Mesendoderm (in vitro differentiated cells): ENCODE measurements at regions not wholly inside any gene's neighbourhood (a gene's known extent, or its start where the extent isn't known, plus 50 kb on each side); places are given as distances from the start of the nearest gene placed in this dataset.
"Not testable (repeated sequence)": the region's sequence is repeated elsewhere in the genome, so short reads cannot be mapped to it uniquely, and the experiment has no call there.

Source experiments
- DNase-seq: peaks from one replicate; pipeline ENCODE4 v3.0.0; 2013
- H2AK5ac ChIP-seq: 2 replicates; pipeline ENCODE4 v1.6.1; 2013; ENCODE audit warnings: low read length, inconsistent platforms
- H2BK120ac ChIP-seq: 2 replicates; pipeline ENCODE4 v1.6.1; 2013; ENCODE audit warnings: low read depth, mild to moderate bottlenecking, low read length, moderate library complexity, mixed read lengths
- H2BK15ac ChIP-seq: replicated peaks from 2 replicates; pipeline ENCODE4 v1.6.1; 2013; ENCODE audit warnings: low read depth, mild to moderate bottlenecking, moderate library complexity
- H2BK5ac ChIP-seq: 2 replicates; pipeline ENCODE4 v1.6.1; 2013; ENCODE audit warnings: low read length, inconsistent platforms
- H3K18ac ChIP-seq: 2 replicates; pipeline ENCODE4 v1.6.1; 2013; ENCODE audit warnings: mild to moderate bottlenecking, low read length, mixed read lengths
- H3K23ac ChIP-seq: one replicate; pipeline ENCODE4 v1.6.1; 2013; ENCODE audit warnings: low read length
- H3K27ac ChIP-seq: 2 replicates; pipeline ENCODE4 v1.5.1; 2013; ENCODE audit warnings: low read depth, mild to moderate bottlenecking, inconsistent platforms, low read length, moderate library complexity
- H3K27me3 ChIP-seq: 2 replicates; pipeline ENCODE4 v1.6.1; 2013; ENCODE audit warnings: low read length, control low read depth, mild to moderate bottlenecking, inconsistent platforms; ENCODE audit not compliant: insufficient read depth, poor library complexity
- H3K36me3 ChIP-seq: 2 replicates; pipeline ENCODE4 v1.6.1; 2013; ENCODE audit warnings: low read length, inconsistent platforms; ENCODE audit not compliant: control insufficient read depth, insufficient read depth
- H3K4ac ChIP-seq: one replicate; pipeline ENCODE4 v1.6.1; 2013; ENCODE audit warnings: low read depth, mild to moderate bottlenecking, low read length, moderate library complexity
- H3K4me1 ChIP-seq: 2 replicates; pipeline ENCODE4 v1.6.1; 2013; ENCODE audit warnings: low read depth, low read length, inconsistent platforms; ENCODE audit not compliant: control insufficient read depth
- H3K4me2 ChIP-seq: 2 replicates; pipeline ENCODE4 v1.6.1; 2013; ENCODE audit warnings: low read length
- H3K4me3 ChIP-seq: 2 replicates; pipeline ENCODE4 v1.5.1; 2013; ENCODE audit warnings: mild to moderate bottlenecking, low read length
- H3K56ac ChIP-seq: one replicate; pipeline ENCODE4 v1.6.1; 2013; ENCODE audit warnings: low read length
- H3K79me1 ChIP-seq: 2 replicates; pipeline ENCODE4 v1.6.1; 2013; ENCODE audit warnings: low read length, inconsistent platforms
- H3K79me2 ChIP-seq: 2 replicates; pipeline ENCODE4 v1.6.1; 2013; ENCODE audit warnings: mild to moderate bottlenecking, low read length; ENCODE audit not compliant: control insufficient read depth, insufficient read depth
- H3K9ac ChIP-seq: 2 replicates; pipeline ENCODE4 v1.6.1; 2013; ENCODE audit warnings: low read length, inconsistent platforms
- H4K5ac ChIP-seq: one replicate; pipeline ENCODE4 v1.6.1; 2013; ENCODE audit warnings: low read length
- H4K8ac ChIP-seq: one replicate; pipeline ENCODE4 v1.6.1; 2013; ENCODE audit warnings: low read depth, mild to moderate bottlenecking, control low read depth, low read length, moderate library complexity
- WGBS: extraction: QIAGEN DNeasy Blood & Tissue Kit; methylation state at CpG from one replicate; pipeline ENCODE4 v1.1.7; 2013; ENCODE audit warnings: low lambda C conversion rate, missing lambda C conversion rate; ENCODE audit not compliant: insufficient coverage; ENCODE audit errors: extremely low coverage; 5-methylcytosine and 5-hydroxymethylcytosine counted together

GRCh38 chrX:92081250-92081649 is 302.1 kb downstream of the PCDH11X start:
- not testable (repeated sequence) for H3K79me2 ChIP-seq, H2BK15ac ChIP-seq, H4K5ac ChIP-seq, H3K4me1 ChIP-seq, H2BK120ac ChIP-seq, H2AK5ac ChIP-seq, H3K4me3 ChIP-seq, H3K56ac ChIP-seq, H4K8ac ChIP-seq, H3K36me3 ChIP-seq, H3K27ac ChIP-seq, H3K9ac ChIP-seq, H2BK5ac ChIP-seq, DNase-seq, H3K4ac ChIP-seq, H3K79me1 ChIP-seq, H3K23ac ChIP-seq, H3K27me3 ChIP-seq, H3K4me2 ChIP-seq, H3K18ac ChIP-seq
- no CpG with 5 or more reads among the region's 1 CpG for WGBS

DNA sequence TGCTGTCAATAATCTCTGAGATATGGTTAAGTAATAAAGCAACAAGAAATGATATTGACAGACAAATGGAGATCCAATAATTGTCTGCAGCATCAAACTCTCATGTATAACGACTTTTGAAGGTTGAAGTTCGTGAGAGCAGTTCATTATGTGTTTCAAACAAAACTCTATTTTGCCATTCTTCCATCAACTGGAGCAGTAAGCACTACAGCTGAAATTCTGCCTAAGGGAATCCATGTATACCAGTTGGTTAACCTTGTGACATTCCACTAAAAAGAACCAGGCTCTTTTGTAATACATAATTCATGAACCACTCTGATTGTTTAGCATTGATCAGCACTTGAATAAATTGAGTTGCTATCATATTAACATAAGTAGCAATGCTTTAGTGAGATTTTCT is 311.6 kb downstream of the PCDH11X start:
- not testable (repeated sequence) for H3K27ac ChIP-seq, H2BK120ac ChIP-seq

DNA sequence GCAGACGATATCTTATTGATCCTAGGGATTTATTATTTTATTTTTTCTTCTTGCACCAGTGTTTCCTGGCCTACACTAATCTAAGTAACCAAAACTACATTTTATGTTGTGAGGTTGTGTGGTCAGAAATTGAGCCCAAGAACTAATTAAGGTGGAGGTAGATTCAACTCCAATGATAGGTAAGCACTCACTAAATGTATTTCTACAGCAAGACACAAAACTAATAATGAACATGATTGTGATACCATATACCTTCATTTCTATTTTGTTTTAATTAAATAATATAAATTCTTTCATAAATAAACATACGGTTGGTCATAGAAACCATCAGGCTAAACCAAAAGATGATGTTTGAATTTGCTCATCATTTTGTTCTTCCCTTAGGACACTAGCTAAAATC is 319.0 kb downstream of the PCDH11X start:
- H4K8ac ChIP-seq, H2AK5ac ChIP-seq, H2BK15ac ChIP-seq, DNase-seq, H3K27ac ChIP-seq, H4K5ac ChIP-seq, H3K9ac ChIP-seq, H3K4ac ChIP-seq, H2BK120ac ChIP-seq, H3K4me2 ChIP-seq, H3K56ac ChIP-seq, H3K79me1 ChIP-seq, H2BK5ac ChIP-seq, H3K36me3 ChIP-seq, H3K27me3 ChIP-seq, H3K4me1 ChIP-seq, H3K23ac ChIP-seq, H3K4me3 ChIP-seq, H3K18ac ChIP-seq, H3K79me2 ChIP-seq: not testable (repeated sequence)
- WGBS: no CpG with 5 or more reads among the region's 2 CpGs

More for the DNA sequence above, 311.6 kb downstream of the PCDH11X start:
- H3K27me3 ChIP-seq, H3K4me2 ChIP-seq, H3K79me2 ChIP-seq, H3K79me1 ChIP-seq, H3K56ac ChIP-seq, H2BK5ac ChIP-seq, H4K5ac ChIP-seq, H4K8ac ChIP-seq, H3K9ac ChIP-seq, H3K4me1 ChIP-seq, H2AK5ac ChIP-seq, H3K23ac ChIP-seq, H3K36me3 ChIP-seq, DNase-seq, H3K4ac ChIP-seq, H2BK15ac ChIP-seq, H3K18ac ChIP-seq, H3K4me3 ChIP-seq: not testable (repeated sequence)
- WGBS: no CpG with 5 or more reads among the region's 2 CpGs

DNA sequence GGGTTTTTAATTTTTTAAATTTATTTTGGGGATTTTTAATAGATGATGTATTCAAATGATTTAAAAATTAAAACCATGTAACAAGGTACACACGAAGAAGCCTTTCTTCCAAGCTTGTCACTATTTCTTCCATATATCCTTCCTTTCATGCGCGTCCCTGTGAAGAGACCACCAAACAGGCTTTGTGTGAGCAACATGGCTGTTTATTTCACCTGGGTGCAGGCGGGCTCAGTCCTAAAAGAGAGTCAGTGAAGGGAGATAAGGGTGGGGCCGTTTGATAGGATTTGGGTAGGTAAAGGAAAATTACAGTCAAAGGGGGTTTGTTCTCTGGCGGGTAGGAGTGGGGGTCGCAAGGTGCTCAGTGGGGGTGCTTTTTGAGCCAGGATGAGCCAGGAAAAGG is 320.9 kb downstream of the PCDH11X start:
- not testable (repeated sequence) for H3K56ac ChIP-seq, H2BK15ac ChIP-seq, H3K23ac ChIP-seq, H3K79me2 ChIP-seq, H3K18ac ChIP-seq, H3K4me1 ChIP-seq, H3K27me3 ChIP-seq, H3K27ac ChIP-seq, H3K36me3 ChIP-seq, H4K5ac ChIP-seq, H3K4me3 ChIP-seq, H3K4ac ChIP-seq, H2BK5ac ChIP-seq, H2AK5ac ChIP-seq, H4K8ac ChIP-seq, H3K9ac ChIP-seq, H3K4me2 ChIP-seq, H2BK120ac ChIP-seq, H3K79me1 ChIP-seq
- no CpG with 5 or more reads among the region's 7 CpGs for WGBS
- DNase-seq: peak; percentile 40

DNA sequence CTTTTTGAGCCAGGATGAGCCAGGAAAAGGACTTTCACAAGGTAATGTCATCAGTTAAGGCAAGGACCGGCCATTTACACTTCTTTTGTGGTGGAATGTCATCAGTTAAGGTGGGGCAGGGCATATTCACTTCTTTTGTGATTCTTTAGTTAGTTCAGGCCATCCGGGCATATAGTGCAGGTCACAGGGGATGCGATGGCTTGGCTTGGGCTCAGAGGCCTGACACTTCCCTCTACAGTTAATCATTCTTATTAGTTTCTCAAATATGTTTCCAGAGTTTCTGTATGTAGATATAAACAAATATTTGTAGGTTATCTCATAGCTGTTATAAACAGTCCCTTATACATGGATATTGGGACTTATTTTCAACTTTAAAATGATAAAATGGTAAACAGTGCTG is 326.5 kb downstream of the PCDH11X start:
- not testable (repeated sequence) for H2AK5ac ChIP-seq, H3K27me3 ChIP-seq, H3K79me1 ChIP-seq, H3K79me2 ChIP-seq, H3K23ac ChIP-seq, H3K56ac ChIP-seq, H3K27ac ChIP-seq, H2BK5ac ChIP-seq, H3K36me3 ChIP-seq, H3K4me2 ChIP-seq, H3K4ac ChIP-seq, H4K8ac ChIP-seq, H2BK120ac ChIP-seq, H3K18ac ChIP-seq, H2BK15ac ChIP-seq, H4K5ac ChIP-seq, H3K9ac ChIP-seq, H3K4me3 ChIP-seq, H3K4me1 ChIP-seq
- no CpG with 5 or more reads among the region's 3 CpGs for WGBS
- peak; percentile 67 for DNase-seq

GRCh38 chrX:92106671-92107070 is 327.5 kb downstream of the PCDH11X start:
- no CpG with 5 or more reads among the region's 1 CpG for WGBS
- not testable (repeated sequence) for H3K4me2 ChIP-seq, H2BK15ac ChIP-seq, H3K36me3 ChIP-seq, H2AK5ac ChIP-seq, H3K4me3 ChIP-seq, H3K23ac ChIP-seq, H4K5ac ChIP-seq, H3K56ac ChIP-seq, H3K4ac ChIP-seq, H2BK120ac ChIP-seq, H3K27ac ChIP-seq, H4K8ac ChIP-seq, H3K79me2 ChIP-seq, H3K9ac ChIP-seq, H2BK5ac ChIP-seq, H3K27me3 ChIP-seq, H3K79me1 ChIP-seq, H3K18ac ChIP-seq, H3K4me1 ChIP-seq
- DNase-seq: peak; percentile 35
